Neuronal stem cell (in vitro differentiated cells): ENCODE measurements at regions not wholly inside any gene's neighbourhood (a gene's known extent, or its start where the extent isn't known, plus 50 kb on each side); places are given as distances from the start of the nearest gene placed in this dataset.

Experiments
- DNase-seq: peaks from one replicate; pipeline ENCODE4 v3.0.0-alpha.2; 2013; ENCODE audit warnings: low spot score
- H2AFZ ChIP-seq: one replicate; pipeline ENCODE4 v1.6.1; 2013; ENCODE audit warnings: mild to moderate bottlenecking, low read length, inconsistent platforms
- H2AK5ac ChIP-seq: 2 replicates; pipeline ENCODE4 v1.6.1; 2013; ENCODE audit warnings: low read depth, mild to moderate bottlenecking, inconsistent platforms, low read length, moderate library complexity, mixed read lengths
- H2BK120ac ChIP-seq: 2 replicates; pipeline ENCODE4 v1.6.1; 2013; ENCODE audit warnings: low read depth, mild to moderate bottlenecking, inconsistent platforms, low read length, moderate library complexity, mixed read lengths
- H2BK12ac ChIP-seq: one replicate; pipeline ENCODE4 v1.6.1; 2013; ENCODE audit warnings: low read length, inconsistent platforms
- H2BK15ac ChIP-seq: 2 replicates; pipeline ENCODE4 v1.6.1; 2013; ENCODE audit warnings: mild to moderate bottlenecking, low read length, inconsistent platforms, mixed read lengths
- H2BK5ac ChIP-seq: one replicate; pipeline ENCODE4 v1.6.1; 2013; ENCODE audit warnings: inconsistent platforms, mild to moderate bottlenecking, low read length, moderate library complexity
- H3K14ac ChIP-seq: one replicate; pipeline ENCODE4 v1.6.1; 2013; ENCODE audit warnings: low read length, inconsistent platforms
- H3K18ac ChIP-seq: 2 replicates; pipeline ENCODE4 v1.6.1; 2013; ENCODE audit warnings: low read length, inconsistent platforms
- H3K23ac ChIP-seq: 2 replicates; pipeline ENCODE4 v1.6.1; 2013; ENCODE audit warnings: low read depth, mild to moderate bottlenecking, mixed read lengths, low read length, inconsistent platforms; ENCODE audit not compliant: poor library complexity
- H3K27ac ChIP-seq: replicated peaks from 3 replicates; pipeline ENCODE4 v1.5.1; 2013; ENCODE audit warnings: low read length, inconsistent platforms
- H3K27me3 ChIP-seq, 3 experiments: 2 replicates each; pipeline ENCODE4 v1.6.1; 2013; ENCODE audit warnings: low read length in 3 of 3, mild to moderate bottlenecking in 2 of 3, inconsistent platforms in 1 of 3, low read depth in 1 of 3, mixed read lengths in 1 of 3, moderate library complexity in 1 of 3; ENCODE audit not compliant: control insufficient read depth in 3 of 3, insufficient read depth in 3 of 3
- H3K36me3 ChIP-seq, 2 donors: replicated peaks in 1 of 2; 2 replicates each; pipeline ENCODE4 v1.6.1; 2013; ENCODE audit warnings: low read length in 2 of 2; ENCODE audit not compliant: control insufficient read depth in 2 of 2, insufficient read depth in 2 of 2
- H3K4ac ChIP-seq: 2 replicates; pipeline ENCODE4 v1.6.1; 2013; ENCODE audit warnings: inconsistent platforms, mild to moderate bottlenecking, low read length, moderate library complexity
- H3K4me1 ChIP-seq, 2 donors: 1 replicate in 1 of 2; 2 replicates in 1 of 2; pipeline ENCODE4 v1.6.1; 2013; ENCODE audit warnings: low read length in 2 of 2, low read depth in 1 of 2; ENCODE audit not compliant: control insufficient read depth in 2 of 2, insufficient read depth in 1 of 2
- H3K4me2 ChIP-seq: one replicate; pipeline ENCODE4 v1.6.1; 2013; ENCODE audit warnings: mild to moderate bottlenecking, low read length, inconsistent platforms; ENCODE audit not compliant: insufficient read depth, poor library complexity, severe bottlenecking
- H3K4me3 ChIP-seq, 2 donors: 2 replicates each; pipeline ENCODE4 v1.5.1; 2013; ENCODE audit warnings: low read length in 2 of 2, mild to moderate bottlenecking in 2 of 2, inconsistent platforms in 1 of 2, moderate library complexity in 1 of 2
- H3K79me1 ChIP-seq: one replicate; pipeline ENCODE4 v1.6.1; 2013; ENCODE audit warnings: low read depth, mild to moderate bottlenecking, inconsistent platforms, low read length, moderate library complexity
- H3K9ac ChIP-seq: one replicate; pipeline ENCODE4 v1.6.1; 2013; ENCODE audit warnings: mild to moderate bottlenecking, low read depth, low read length, inconsistent platforms; ENCODE audit not compliant: poor library complexity
- H3K9me3 ChIP-seq, 2 donors: replicated peaks in 1 of 2; 2 replicates each; pipeline versions ENCODE3 to v1.6.1; 2013; ENCODE audit warnings: low read length in 2 of 2, mild to moderate bottlenecking in 2 of 2, inconsistent platforms in 1 of 2, low read depth in 1 of 2, mixed read lengths in 1 of 2, moderate library complexity in 1 of 2; ENCODE audit not compliant: control insufficient read depth in 2 of 2, insufficient read depth in 1 of 2
- H4K8ac ChIP-seq: one replicate; pipeline ENCODE4 v1.6.1; 2013; ENCODE audit warnings: low read depth, mild to moderate bottlenecking, inconsistent platforms, low read length, moderate library complexity
- H4K91ac ChIP-seq: one replicate; pipeline ENCODE4 v1.6.1; 2013; ENCODE audit warnings: low read length, low read depth, mild to moderate bottlenecking, inconsistent platforms; ENCODE audit not compliant: poor library complexity
- WGBS, 2 donors: extraction: QIAGEN DNeasy Blood & Tissue Kit; methylation state at CpG; one replicate each; pipeline ENCODE4 v1.1.7; 2013; ENCODE audit warnings: missing lambda C conversion rate in 2 of 2, mixed read lengths in 1 of 2; ENCODE audit not compliant: insufficient read length in 2 of 2, insufficient replicate concordance in 1 of 2; ENCODE audit errors: extremely low coverage in 2 of 2; 5-methylcytosine and 5-hydroxymethylcytosine counted together

- Histone ChIP-seq H3K14ac (no peak overlapping the region), H2BK12ac (no peak overlapping the region), H2AK5ac (no peak overlapping the region), H2BK5ac (no peak overlapping the region), H3K23ac (no peak overlapping the region), H2AFZ (no peak overlapping the region), H3K4me2 (no peak overlapping the region), H3K4me1 (no peaks in the 10 kb centered on the region), H3K9me3 (no peaks in the 10 kb centered on the region), H3K9ac (no peak overlapping the region), H3K36me3 (no peaks in the 10 kb centered on the region), H3K4me3 (no peak overlapping the region), H3K18ac (no peak overlapping the region), H4K8ac (no peak overlapping the region), H3K4ac (no peak overlapping the region), H3K27me3 (no peaks in the 10 kb centered on the region), H4K91ac (no peak overlapping the region), H2BK15ac (no peak overlapping the region), H3K27ac (no peak overlapping the region), H3K79me1 (no peaks in the 10 kb centered on the region), H2BK120ac (no peak overlapping the region)
- no CpG with 5 or more reads among the region's 2 CpGs for WGBS, 2 donors
- no peak for DNase-seq
Measured at GRCh38 chr4:170931321-170931720, 841.6 kb upstream of the AADAT start.

- no peaks in the 10 kb centered on the region for H3K9me3 ChIP-seq
- no peak overlapping the region for H3K27ac ChIP-seq
- DNase-seq: no peak
- no peak overlapping the region for H2AFZ ChIP-seq
- H2BK12ac ChIP-seq: no peak overlapping the region
- no peak overlapping the region for H3K4me2 ChIP-seq
- no peak overlapping the region for H3K23ac ChIP-seq
- H3K36me3 ChIP-seq: no peaks in the 10 kb centered on the region
- H2BK15ac ChIP-seq: no peak overlapping the region
- H2BK5ac ChIP-seq: no peak overlapping the region
- no peak overlapping the region for H3K14ac ChIP-seq
- no peaks in the 10 kb centered on the region for H3K79me1 ChIP-seq
- H3K9ac ChIP-seq: no peak overlapping the region
- no peaks in the 10 kb centered on the region for H3K27me3 ChIP-seq
- H2BK120ac ChIP-seq: no peak overlapping the region
- no peak overlapping the region for H3K18ac ChIP-seq
- no peaks in the 10 kb centered on the region for H3K4me1 ChIP-seq
- H4K8ac ChIP-seq: no peak overlapping the region
- no peak overlapping the region for H4K91ac ChIP-seq
- no peak overlapping the region for H3K4me3 ChIP-seq
- H2AK5ac ChIP-seq: no peak overlapping the region
- no peak overlapping the region for H3K4ac ChIP-seq
Measured at GRCh38 chr4:170888660-170889059, 798.9 kb upstream of the AADAT start.

GRCh38 chr4:170887396-170887795 lies 797.6 kb upstream of the AADAT start:
- Histone ChIP-seq H2BK120ac (no peak overlapping the region), H3K9ac (no peak overlapping the region), H3K14ac (no peak overlapping the region), H3K36me3 (no peaks in the 10 kb centered on the region), H3K4me2 (no peak overlapping the region), H3K9me3 (no peaks in the 10 kb centered on the region), H4K8ac (no peak overlapping the region), H3K4ac (no peak overlapping the region), H2BK5ac (no peak overlapping the region), H3K23ac (no peak overlapping the region), H2AK5ac (no peak overlapping the region), H2AFZ (no peak overlapping the region), H3K79me1 (no peaks in the 10 kb centered on the region), H4K91ac (no peak overlapping the region), H3K27me3 (no peaks in the 10 kb centered on the region), H3K4me1 (no peaks in the 10 kb centered on the region), H3K27ac (no peak overlapping the region), H3K18ac (no peak overlapping the region), H2BK12ac (no peak overlapping the region), H2BK15ac (no peak overlapping the region), H3K4me3 (no peak overlapping the region)
- DNase-seq: no peak
- no CpG with 5 or more reads among the region's 3 CpGs for WGBS, 2 donors

- no peak overlapping the region for H2BK120ac ChIP-seq
- no peaks in the 10 kb centered on the region for H3K4me1 ChIP-seq
- H3K4me2 ChIP-seq: no peak overlapping the region
- no peak overlapping the region for H2BK12ac ChIP-seq
- H4K91ac ChIP-seq: no peak overlapping the region
- H3K79me1 ChIP-seq: no peaks in the 10 kb centered on the region
- H3K9ac ChIP-seq: no peak overlapping the region
- no peaks in the 10 kb centered on the region for H3K36me3 ChIP-seq
- no peak overlapping the region for H3K4me3 ChIP-seq
- DNase-seq: no peak
- no peak overlapping the region for H3K18ac ChIP-seq
- no peak overlapping the region for H4K8ac ChIP-seq
- no peak overlapping the region for H2AFZ ChIP-seq
- no peak overlapping the region for H3K4ac ChIP-seq
- H2BK15ac ChIP-seq: no peak overlapping the region
- H3K27me3 ChIP-seq: no peaks in the 10 kb centered on the region
- H3K14ac ChIP-seq: no peak overlapping the region
- no peak overlapping the region for H2AK5ac ChIP-seq
- no peak overlapping the region for H3K23ac ChIP-seq
- no peak overlapping the region for H2BK5ac ChIP-seq
- no CpG with 5 or more reads among the region's 1 CpG for WGBS, 2 donors
- no peak overlapping the region for H3K27ac ChIP-seq
- no peaks in the 10 kb centered on the region for H3K9me3 ChIP-seq
Measured at GRCh38 chr4:170884969-170885570, 795.3 kb upstream of the AADAT start.
